ENCODE measurements at regions not wholly inside any gene's neighbourhood (a gene's known extent, or its start where the extent isn't known, plus 50 kb on each side); places are given as distances from the start of the nearest gene placed in this dataset.

- TF ChIP-seq, protein P1, sequence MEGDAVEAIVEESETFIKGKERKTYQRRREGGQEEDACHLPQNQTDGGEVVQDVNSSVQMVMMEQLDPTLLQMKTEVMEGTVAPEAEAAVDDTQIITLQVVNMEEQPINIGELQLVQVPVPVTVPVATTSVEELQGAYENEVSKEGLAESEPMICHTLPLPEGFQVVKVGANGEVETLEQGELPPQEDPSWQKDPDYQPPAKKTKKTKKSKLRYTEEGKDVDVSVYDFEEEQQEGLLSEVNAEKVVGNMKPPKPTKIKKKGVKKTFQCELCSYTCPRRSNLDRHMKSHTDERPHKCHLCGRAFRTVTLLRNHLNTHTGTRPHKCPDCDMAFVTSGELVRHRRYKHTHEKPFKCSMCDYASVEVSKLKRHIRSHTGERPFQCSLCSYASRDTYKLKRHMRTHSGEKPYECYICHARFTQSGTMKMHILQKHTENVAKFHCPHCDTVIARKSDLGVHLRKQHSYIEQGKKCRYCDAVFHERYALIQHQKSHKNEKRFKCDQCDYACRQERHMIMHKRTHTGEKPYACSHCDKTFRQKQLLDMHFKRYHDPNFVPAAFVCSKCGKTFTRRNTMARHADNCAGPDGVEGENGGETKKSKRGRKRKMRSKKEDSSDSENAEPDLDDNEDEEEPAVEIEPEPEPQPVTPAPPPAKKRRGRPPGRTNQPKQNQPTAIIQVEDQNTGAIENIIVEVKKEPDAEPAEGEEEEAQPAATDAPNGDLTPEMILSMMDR (conservative IDR thresholded peaks at IDR 0.05; ENCODE audit: low read depth in 2 of 2) = no peak
- no peak for TF ChIP-seq REST (IDR thresholded peaks at IDR 0.05; ENCODE audit: unreplicated experiment)
- TF ChIP-seq EZH2 (IDR thresholded peaks at IDR 0.05; ENCODE audit: low read depth, unreplicated experiment) = no peak
- no peak for TF ChIP-seq POLR2AphosphoS5 (IDR thresholded peaks at IDR 0.05; ENCODE audit: low read depth)
- no peak for TF ChIP-seq ETS1 (IDR thresholded peaks at IDR 0.05)
Observed at GRCh38 chr15:35170207-35170606, 85.1 kb upstream of the NANOGP8 start.
